C4-2B (cell line): ENCODE measurements at regions not wholly inside any gene's neighbourhood (a gene's known extent, or its start where the extent isn't known, plus 50 kb on each side); places are given as distances from the start of the nearest gene placed in this dataset.

Experiments
- ZFX ChIP-seq: fragments of 450-650 bp; IDR thresholded peaks from 2 replicates; pipeline ENCODE4 v1.6.1; 2017
- TF ChIP-seq, protein P1 (sequence below): fragments of 450-650 bp; conservative IDR thresholded peaks from 2 replicates; pipeline ENCODE4 v1.5.1; 2017; ENCODE audit warnings: mild to moderate bottlenecking

DNA sequence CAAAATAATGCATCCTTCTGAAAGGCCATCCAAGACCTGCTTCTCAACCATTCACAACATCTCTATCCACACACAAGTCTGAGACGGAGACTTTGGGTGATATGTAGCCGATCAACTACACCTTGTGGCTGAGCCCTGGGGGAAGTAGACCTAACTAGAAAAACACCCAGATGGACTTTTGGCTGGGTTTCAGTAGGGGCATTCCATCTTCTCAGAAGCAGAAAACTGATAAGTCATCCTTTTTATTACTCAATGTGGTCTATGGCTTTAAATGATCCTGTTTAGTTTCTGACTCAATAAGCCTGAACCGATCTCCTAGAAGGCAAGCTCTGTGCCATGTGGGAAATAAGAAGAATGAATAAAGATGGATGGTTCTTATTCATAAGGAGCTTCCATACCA, 82.5 kb upstream of the AFF2 start:
- TF ChIP-seq, protein P1, sequence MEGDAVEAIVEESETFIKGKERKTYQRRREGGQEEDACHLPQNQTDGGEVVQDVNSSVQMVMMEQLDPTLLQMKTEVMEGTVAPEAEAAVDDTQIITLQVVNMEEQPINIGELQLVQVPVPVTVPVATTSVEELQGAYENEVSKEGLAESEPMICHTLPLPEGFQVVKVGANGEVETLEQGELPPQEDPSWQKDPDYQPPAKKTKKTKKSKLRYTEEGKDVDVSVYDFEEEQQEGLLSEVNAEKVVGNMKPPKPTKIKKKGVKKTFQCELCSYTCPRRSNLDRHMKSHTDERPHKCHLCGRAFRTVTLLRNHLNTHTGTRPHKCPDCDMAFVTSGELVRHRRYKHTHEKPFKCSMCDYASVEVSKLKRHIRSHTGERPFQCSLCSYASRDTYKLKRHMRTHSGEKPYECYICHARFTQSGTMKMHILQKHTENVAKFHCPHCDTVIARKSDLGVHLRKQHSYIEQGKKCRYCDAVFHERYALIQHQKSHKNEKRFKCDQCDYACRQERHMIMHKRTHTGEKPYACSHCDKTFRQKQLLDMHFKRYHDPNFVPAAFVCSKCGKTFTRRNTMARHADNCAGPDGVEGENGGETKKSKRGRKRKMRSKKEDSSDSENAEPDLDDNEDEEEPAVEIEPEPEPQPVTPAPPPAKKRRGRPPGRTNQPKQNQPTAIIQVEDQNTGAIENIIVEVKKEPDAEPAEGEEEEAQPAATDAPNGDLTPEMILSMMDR: no peak
- TF ChIP-seq ZFX: no peak
